ENCODE measurements at regions not wholly inside any gene's neighbourhood (a gene's known extent, or its start where the extent isn't known, plus 50 kb on each side); places are given as distances from the start of the nearest gene placed in this dataset.

DNA sequence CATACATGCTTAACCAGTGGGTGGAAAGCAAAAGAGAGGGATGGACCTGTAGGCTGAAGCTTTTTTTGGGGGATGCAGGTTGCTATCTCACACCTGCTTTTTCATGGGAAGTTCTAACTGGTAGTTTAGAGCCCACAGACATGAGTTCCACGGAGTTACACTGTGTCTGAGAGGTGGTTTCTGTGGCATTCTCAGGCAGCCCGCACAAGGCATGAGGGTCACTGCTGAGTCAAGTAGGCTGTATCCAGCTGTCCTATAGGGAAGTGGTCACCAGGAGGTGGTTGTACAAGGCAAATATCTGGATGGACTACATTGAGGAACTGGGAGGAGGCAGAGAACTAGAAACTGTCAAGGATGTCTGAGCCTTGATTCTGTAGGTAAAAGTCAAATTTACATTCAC lies 351.0 kb upstream of the POM121L12 start:
- Histone ChIP-seq H3K9me1 (ENCODE audit: insufficient read depth, low read length) (no peaks in the 10 kb centered on the region), H3K4me3 (ENCODE audit: insufficient read depth, low read depth, low read length) (no peak overlapping the region), H4K8ac (ENCODE audit: low read depth in 2 of 2, low read length in 2 of 2) (no peak overlapping the region), H3K56ac (ENCODE audit: extremely low read depth, insufficient read depth, low read length) (no peak overlapping the region), H3K9ac (ENCODE audit: low read depth, low read length) (no peak overlapping the region), H2BK20ac (ENCODE audit: low read depth, low read length) (no peak overlapping the region), H3K27me3 (ENCODE audit: control insufficient read depth, insufficient read depth, low read length) (no peaks in the 10 kb centered on the region), H2BK5ac (ENCODE audit: low read depth, low read length, poor library complexity, severe bottlenecking) (no peak overlapping the region), H2AK5ac (ENCODE audit: low read depth, low read length) (no peak overlapping the region), H4K5ac (ENCODE audit: low read depth, low read length) (no peak overlapping the region), H3K4ac (ENCODE audit: low read depth, low read length) (no peak overlapping the region), H3K4me1 (ENCODE audit: control insufficient read depth, insufficient read depth, low read length) (no peaks in the 10 kb centered on the region), H2AK9ac (replicated peaks; ENCODE audit: low read depth, low read length, poor library complexity) (no peak overlapping the region), H2AFZ (replicated peaks; ENCODE audit: low read length, poor library complexity) (no peak overlapping the region), H2BK120ac (ENCODE audit: low read depth, low read length) (no peak overlapping the region), H3K79me1 (ENCODE audit: low read depth in 1 of 2, low read length in 2 of 2) (no peaks in the 10 kb centered on the region), H3K18ac (ENCODE audit: low read depth, low read length) (no peak overlapping the region), H3K9me3 (ENCODE audit: control insufficient read depth, insufficient read depth, low read length) (peaks cover 6% of the 10 kb centered on the region), H3K27ac (ENCODE audit: insufficient read depth, low read length) (no peak overlapping the region), H3K23ac (ENCODE audit: low read depth, low read length) (no peak overlapping the region), H3K14ac (replicated peaks; ENCODE audit: low read depth, low read length) (no peak overlapping the region), H2BK15ac (ENCODE audit: low read depth, low read length) (no peak overlapping the region), H4K20me1 (ENCODE audit: insufficient read depth, low read length) (no peaks in the 10 kb centered on the region), H4K91ac (ENCODE audit: insufficient read depth, low read depth, low read length) (no peak overlapping the region), H3K4me2 (ENCODE audit: low read depth, low read length) (no peak overlapping the region), H3K36me3 (ENCODE audit: control insufficient read depth, insufficient read depth, low read length) (no peaks in the 10 kb centered on the region)
- in situ Hi-C loops (cut with MboI; ENCODE audit: low sequenced_read_pairs) (no loop called here), dilution Hi-C loops (cut with HindIII; ENCODE audit: low sequenced_read_pairs, unreplicated experiment) (no loop called here), intact Hi-C loops (cut with micrococcal nuclease) (no loop called here)
- DNase-seq (no peak), ATAC-seq (ENCODE audit: low read depth) (no peak)
- BruUV-seq (replicated peaks), result no TSS peak
- CTCF ChIA-PET, result no interaction called here
- no peak for TF ChIP-seq RCOR1 (IDR thresholded peaks at IDR 0.05; ENCODE audit: insufficient replicate concordance, low read length)
- 39% methylated on average over 2 of the region's 2 CpGs; no CpG with 5 or more reads in 1 of the 2 experiments for WGBS, 2 experiments (ENCODE audit: extremely low coverage in 2 of 2, insufficient read length in 1 of 2)
- POLR2A ChIA-PET (ENCODE audit: unreplicated experiment), result no interaction called here
